Loucy (cell line): ENCODE measurements at regions not wholly inside any gene's neighbourhood (a gene's known extent, or its start where the extent isn't known, plus 50 kb on each side); places are given as distances from the start of the nearest gene placed in this dataset.

ENCODE experiments used
- H2AFZ ChIP-seq: fragments of 200-600 bp; sonication (generic); 2 replicates; pipeline ENCODE4 v1.6.0; 2016; ENCODE audit warnings: antibody characterized with exemption, mild to moderate bottlenecking, low read length, moderate library complexity
- H3F3A ChIP-seq: fragments of 200-600 bp; 2 replicates; pipeline ENCODE4 v1.6.0; 2016; ENCODE audit warnings: antibody characterized with exemption, low read depth, mild to moderate bottlenecking
- H3K27me3 ChIP-seq: fragments of 200-600 bp; sonication (generic); 2 replicates; pipeline ENCODE4 v1.6.1; 2014; ENCODE audit warnings: low read length, mild to moderate bottlenecking; ENCODE audit not compliant: insufficient read depth, poor library complexity, severe bottlenecking
- H3K36me3 ChIP-seq: fragments of 200-600 bp; sonication (generic); 2 replicates; pipeline ENCODE4 v1.6.1; 2016; ENCODE audit warnings: low read length; ENCODE audit not compliant: insufficient read depth
- H3K4me1 ChIP-seq: fragments of 200-600 bp; sonication (generic); 2 replicates; pipeline ENCODE4 v1.5.1; 2014; ENCODE audit warnings: low read length, mild to moderate bottlenecking; ENCODE audit not compliant: insufficient read depth, poor library complexity, severe bottlenecking
- H3K4me2 ChIP-seq: fragments of 200-600 bp; sonication (generic); 2 replicates; pipeline ENCODE4 v1.6.0; 2014; ENCODE audit warnings: antibody characterized with exemption, low read length, low read depth, mild to moderate bottlenecking; ENCODE audit not compliant: poor library complexity, severe bottlenecking
- H3K4me3 ChIP-seq: fragments of 200-600 bp; sonication (generic); 2 replicates; pipeline ENCODE4 v1.5.1; 2014; ENCODE audit warnings: low read length, mild to moderate bottlenecking, mixed read lengths; ENCODE audit not compliant: poor library complexity, severe bottlenecking
- H3K79me2 ChIP-seq: fragments of 200-600 bp; sonication (generic); 2 replicates; pipeline ENCODE4 v1.6.1; 2014; ENCODE audit warnings: low read length; ENCODE audit not compliant: insufficient read depth
- H3K9ac ChIP-seq: fragments of 200-600 bp; sonication (generic); 2 replicates; pipeline ENCODE4 v1.6.0; 2014; ENCODE audit warnings: mild to moderate bottlenecking, low read depth, low read length, moderate library complexity; ENCODE audit not compliant: poor library complexity, severe bottlenecking
- H3K9me2 ChIP-seq: fragments of 200-600 bp; sonication (generic); replicated peaks from 2 replicates; pipeline ENCODE4 v1.6.1; 2016; ENCODE audit warnings: low read depth, low read length, mixed read lengths
- H3K9me3 ChIP-seq: fragments of 200-600 bp; sonication (generic); 2 replicates; pipeline ENCODE4 v1.6.1; 2014; ENCODE audit warnings: mild to moderate bottlenecking, antibody characterized with exemption, low read length, low read depth; ENCODE audit not compliant: insufficient read depth
- H4K20me1 ChIP-seq: fragments of 200-600 bp; sonication (generic); 2 replicates; pipeline ENCODE4 v1.6.0; 2014; ENCODE audit warnings: antibody characterized with exemption, low read length, mild to moderate bottlenecking; ENCODE audit not compliant: insufficient read depth, poor library complexity, severe bottlenecking
- CTCF ChIP-seq: fragments of 200-600 bp; sonication (generic); conservative IDR thresholded peaks from 2 replicates; pipeline ENCODE4 v1.5.1; 2014; ENCODE audit warnings: mild to moderate bottlenecking, antibody characterized with exemption, low read length
- EZH2phosphoT487 ChIP-seq: fragments of 200-600 bp; IDR thresholded peaks from 2 replicates; pipeline ENCODE4 v1.6.1; 2018; ENCODE audit warnings: antibody characterized with exemption, mild to moderate bottlenecking, moderate library complexity, borderline replicate concordance

DNA sequence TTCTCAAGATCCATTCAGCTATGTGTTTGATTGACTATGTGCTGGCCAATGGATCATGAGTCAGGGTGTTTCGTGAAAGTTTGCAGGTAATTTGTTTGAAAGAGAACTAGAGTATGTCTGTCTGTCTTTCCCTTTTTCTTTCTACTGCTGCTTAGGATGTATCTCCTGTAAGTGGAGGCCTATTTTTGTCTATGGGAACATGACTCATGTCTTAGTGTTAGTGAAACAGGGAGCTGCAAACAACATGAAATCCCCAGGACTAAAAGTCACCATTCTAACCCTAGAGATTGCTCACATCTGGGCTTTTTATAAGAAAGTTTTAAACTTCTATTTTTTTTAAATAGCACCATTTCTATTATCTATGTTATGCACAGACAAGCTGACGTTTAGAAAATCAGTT lies 333.0 kb downstream of the CCER1 start:
- Histone ChIP-seq H3K4me1 (no peaks in the 10 kb centered on the region), H2AFZ (no peak overlapping the region), H3K79me2 (no peaks in the 10 kb centered on the region), H3K4me2 (no peak overlapping the region), H3F3A (no peaks in the 10 kb centered on the region), H3K9ac (no peak overlapping the region), H3K9me3 (no peaks in the 10 kb centered on the region; the same call in 1 of the 2 replicates), H3K27me3 (no peaks in the 10 kb centered on the region), H3K36me3 (no peaks in the 10 kb centered on the region), H3K4me3 (no peak overlapping the region), H4K20me1 (no peaks in the 10 kb centered on the region), H3K9me2 (no peaks in the 10 kb centered on the region)
- TF ChIP-seq EZH2phosphoT487 (no peak), CTCF (no peak)

DNA sequence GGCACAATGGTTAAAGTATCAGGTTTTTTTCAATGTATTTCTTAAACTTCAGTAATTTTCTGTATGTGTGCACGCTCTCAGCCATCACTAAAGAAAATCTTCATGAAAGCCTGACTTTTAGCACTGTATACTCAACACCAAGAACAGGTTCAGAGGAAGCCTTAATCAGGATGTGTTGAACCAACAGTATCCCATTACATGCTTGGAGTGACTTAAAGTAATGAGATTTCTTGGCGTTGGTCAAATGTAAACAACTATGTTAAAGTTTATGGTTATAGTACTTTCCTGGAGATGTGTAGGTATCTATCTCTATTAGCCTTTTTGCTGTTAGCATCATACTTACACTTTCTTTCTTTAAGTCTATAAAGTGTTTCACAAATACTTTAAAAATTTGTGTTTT lies 335.0 kb downstream of the CCER1 start:
- Histone ChIP-seq H3K79me2 (no peaks in the 10 kb centered on the region), H3K4me3 (no peak overlapping the region), H3K9me2 (no peaks in the 10 kb centered on the region), H3K27me3 (no peaks in the 10 kb centered on the region), H4K20me1 (no peaks in the 10 kb centered on the region), H3K4me2 (no peak overlapping the region), H3F3A (no peaks in the 10 kb centered on the region), H3K9ac (no peak overlapping the region), H3K36me3 (no peaks in the 10 kb centered on the region), H2AFZ (no peak overlapping the region), H3K4me1 (no peaks in the 10 kb centered on the region), H3K9me3 (no peaks in the 10 kb centered on the region; the same call in 1 of the 2 replicates)
- TF ChIP-seq EZH2phosphoT487: no peak
- no peak for TF ChIP-seq CTCF

- no peak overlapping the region for H2AFZ ChIP-seq
- H3F3A ChIP-seq: no peaks in the 10 kb centered on the region
- no peaks in the 10 kb centered on the region for H3K4me1 ChIP-seq
- H4K20me1 ChIP-seq: no peaks in the 10 kb centered on the region
- no peak overlapping the region for H3K4me2 ChIP-seq
- no peaks in the 10 kb centered on the region for H3K27me3 ChIP-seq
- no peaks in the 10 kb centered on the region for H3K9me2 ChIP-seq
- no peaks in the 10 kb centered on the region for H3K36me3 ChIP-seq
- TF ChIP-seq CTCF (no peak), EZH2phosphoT487 (no peak)
- no peaks in the 10 kb centered on the region; the same call in 1 of the 2 replicates for H3K9me3 ChIP-seq
- no peak overlapping the region for H3K9ac ChIP-seq
- no peak overlapping the region for H3K4me3 ChIP-seq
- H3K79me2 ChIP-seq: no peaks in the 10 kb centered on the region
These were observed 336.4 kb downstream of the CCER1 start for GRCh38 chr12:90618586-90618985.
